Fibroblast of villous mesenchyme (primary cell): ENCODE measurements at regions not wholly inside any gene's neighbourhood (a gene's known extent, or its start where the extent isn't known, plus 50 kb on each side); places are given as distances from the start of the nearest gene placed in this dataset.

Experiments
- DNase-seq: peaks from one replicate; pipeline ENCODE4 v3.0.0-alpha.2; 2010; ENCODE audit warnings: low read depth
- H3K4me3 ChIP-seq: 2 replicates; pipeline ENCODE4 v1.5.1; 2011; ENCODE audit warnings: low read depth, mild to moderate bottlenecking, low read length
- TF ChIP-seq, protein P1 (sequence below): IDR thresholded peaks from 2 replicates; pipeline ENCODE4 v1.5.1; 2012; ENCODE audit warnings: low read depth, mild to moderate bottlenecking, low read length; ENCODE audit not compliant: insufficient read depth

DNA sequence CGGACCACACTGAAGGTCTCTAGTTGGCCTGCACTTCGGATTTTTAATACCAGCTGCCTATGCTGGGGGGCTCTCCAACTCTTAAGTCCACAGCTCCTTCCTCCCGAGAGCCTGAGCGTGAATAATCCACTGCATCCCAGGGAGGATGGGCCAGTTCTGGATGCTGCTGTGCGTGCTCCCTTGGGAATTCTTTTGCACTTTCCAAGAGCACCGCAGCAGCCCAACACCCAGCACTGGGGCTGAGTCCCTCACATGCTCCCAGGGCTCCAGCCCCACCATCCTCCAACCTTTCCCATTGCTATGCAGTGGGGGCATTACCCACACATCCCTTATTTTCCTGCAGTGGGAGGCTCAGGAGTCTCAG lies 136.4 kb upstream of the IQSEC1 start:
- TF ChIP-seq, protein P1, sequence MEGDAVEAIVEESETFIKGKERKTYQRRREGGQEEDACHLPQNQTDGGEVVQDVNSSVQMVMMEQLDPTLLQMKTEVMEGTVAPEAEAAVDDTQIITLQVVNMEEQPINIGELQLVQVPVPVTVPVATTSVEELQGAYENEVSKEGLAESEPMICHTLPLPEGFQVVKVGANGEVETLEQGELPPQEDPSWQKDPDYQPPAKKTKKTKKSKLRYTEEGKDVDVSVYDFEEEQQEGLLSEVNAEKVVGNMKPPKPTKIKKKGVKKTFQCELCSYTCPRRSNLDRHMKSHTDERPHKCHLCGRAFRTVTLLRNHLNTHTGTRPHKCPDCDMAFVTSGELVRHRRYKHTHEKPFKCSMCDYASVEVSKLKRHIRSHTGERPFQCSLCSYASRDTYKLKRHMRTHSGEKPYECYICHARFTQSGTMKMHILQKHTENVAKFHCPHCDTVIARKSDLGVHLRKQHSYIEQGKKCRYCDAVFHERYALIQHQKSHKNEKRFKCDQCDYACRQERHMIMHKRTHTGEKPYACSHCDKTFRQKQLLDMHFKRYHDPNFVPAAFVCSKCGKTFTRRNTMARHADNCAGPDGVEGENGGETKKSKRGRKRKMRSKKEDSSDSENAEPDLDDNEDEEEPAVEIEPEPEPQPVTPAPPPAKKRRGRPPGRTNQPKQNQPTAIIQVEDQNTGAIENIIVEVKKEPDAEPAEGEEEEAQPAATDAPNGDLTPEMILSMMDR, result no peak
- DNase-seq, result no peak
- H3K4me3 ChIP-seq, result no peak overlapping the region

- no peak overlapping the region for H3K4me3 ChIP-seq
- TF ChIP-seq, protein P1, result no peak
- DNase-seq, result no peak
Observed at GRCh38 chr3:13208706-13209633, 135.7 kb upstream of the IQSEC1 start.

- TF ChIP-seq, protein P1, result no peak
Observed at GRCh38 chr3:13207975-13208705, 134.9 kb upstream of the IQSEC1 start.

DNA sequence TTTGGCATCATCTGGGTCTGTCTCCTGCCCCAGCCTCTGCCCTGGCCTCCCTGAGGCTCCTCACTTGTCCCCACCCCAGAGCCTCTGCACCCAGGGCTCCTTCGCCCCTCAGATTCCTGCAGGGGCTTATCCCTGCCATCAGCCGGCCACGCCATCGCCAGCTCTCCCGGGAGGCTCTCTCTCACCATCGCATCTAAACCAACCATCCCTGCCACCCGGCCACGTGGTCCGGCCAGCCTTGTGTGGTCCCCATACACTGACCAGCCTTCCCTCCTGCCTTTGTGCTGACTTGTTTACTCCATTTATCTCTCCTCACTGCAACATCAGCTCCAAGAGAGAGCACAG lies 134.3 kb upstream of the IQSEC1 start:
- TF ChIP-seq, protein P1, result no peak
- no peak overlapping the region for H3K4me3 ChIP-seq
- DNase-seq, result no peak

More at GRCh38 chr3:13207975-13208705, 134.9 kb upstream of the IQSEC1 start:
- DNase-seq, result no peak
- H3K4me3 ChIP-seq, result no peak overlapping the region

- no peak overlapping the region for H3K4me3 ChIP-seq
- TF ChIP-seq, protein P1, result no peak
- no peak for DNase-seq
Observed at GRCh38 chr3:13206799-13207577, 133.8 kb upstream of the IQSEC1 start.

DNA sequence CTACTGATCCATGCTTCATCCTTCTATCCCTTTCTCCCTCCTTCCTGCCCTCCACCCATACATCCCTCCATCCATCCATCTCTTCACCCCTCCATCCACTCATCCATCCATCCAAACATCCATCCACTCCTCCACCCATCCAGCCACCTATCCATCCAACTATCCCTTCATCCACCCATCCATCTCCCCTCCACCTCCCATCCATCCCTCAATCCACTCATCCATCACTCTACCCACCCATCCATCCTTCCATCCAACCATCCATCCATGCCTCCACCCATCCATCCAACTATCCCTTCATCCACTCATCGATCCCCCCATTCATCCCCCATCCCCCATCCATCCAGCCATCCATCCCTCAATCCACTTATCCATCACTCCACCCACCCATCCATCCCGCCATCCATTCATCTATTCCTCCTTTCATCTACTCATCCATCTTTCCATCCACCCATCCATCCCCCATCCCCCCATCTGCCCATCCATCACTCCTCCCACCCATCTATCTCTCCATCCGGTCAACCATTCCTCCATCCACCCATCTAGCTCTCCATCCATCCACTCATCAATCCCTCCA lies 132.4 kb upstream of the IQSEC1 start:
- H3K4me3 ChIP-seq, result no peak overlapping the region
- DNase-seq, result no peak
- TF ChIP-seq, protein P1, result no peak
